ENCODE measurements at regions not wholly inside any gene's neighbourhood (a gene's known extent, or its start where the extent isn't known, plus 50 kb on each side); places are given as distances from the start of the nearest gene placed in this dataset.
"Not testable (repeated sequence)": the region's sequence is repeated elsewhere in the genome, so short reads cannot be mapped to it uniquely, and the experiment has no call there.

- in situ Hi-C loops (cut with MboI): no loop called here
- BruUV-seq (replicated peaks): no TSS peak
These were observed 160.6 kb downstream of the SEC23IP start for GRCh38 chr10:120052964-120053702.

GRCh38 chr10:120059790-120060189 lies 167.3 kb downstream of the SEC23IP start:
- H3K4me2 ChIP-seq (ENCODE audit: insufficient read depth, low read length); CTCF ChIA-PET (ENCODE audit: low intra/inter-chr PET ratio); H3K79me2 ChIP-seq (ENCODE audit: control insufficient read depth, insufficient read depth, low read length); intact Hi-C loops (cut with micrococcal nuclease); H3K4me1 ChIP-seq (replicated peaks in 1 of 2; ENCODE audit: control insufficient read depth in 2 of 2, insufficient read depth in 2 of 2, low read length in 2 of 2); POLR2A ChIA-PET; H2AFZ ChIP-seq (ENCODE audit: low read depth, low read length); in situ Hi-C loops (cut with MboI); FAIRE-seq; DNase-seq (ENCODE audit: extremely low read depth in 1 of 4, low spot score in 3 of 4); H3K36me3 ChIP-seq (ENCODE audit: control insufficient read depth, insufficient read depth, low read length); H4K20me1 ChIP-seq (replicated peaks; ENCODE audit: control insufficient read depth, insufficient read depth, low read length); H3K9me1 ChIP-seq (ENCODE audit: control insufficient read depth, insufficient read depth, low read length); H3K27me3 ChIP-seq (ENCODE audit: control insufficient read depth in 2 of 2, insufficient read depth in 2 of 2, low read length in 2 of 2); H3K27ac ChIP-seq (ENCODE audit: extremely low read depth, low read depth, low read length); H3K4me3 ChIP-seq; ATAC-seq; H3K9me3 ChIP-seq (replicated peaks; ENCODE audit: control insufficient read depth, insufficient read depth, low read depth, low read length); BruUV-seq (replicated peaks); H3K9ac ChIP-seq (ENCODE audit: insufficient read depth in 1 of 2, low read depth in 2 of 2, low read length in 2 of 2): not testable (repeated sequence)
- WGBS (ENCODE audit: insufficient coverage, low coverage, missing lambda C conversion rate): 7% methylated on average over 5 of the region's 5 CpGs

More at GRCh38 chr10:120052964-120053702, 160.6 kb downstream of the SEC23IP start:
- H3K4me1 ChIP-seq (replicated peaks in 1 of 2; ENCODE audit: control insufficient read depth in 2 of 2, insufficient read depth in 2 of 2, low read length in 2 of 2): no peaks in the 10 kb centered on the region
- no peaks in the 10 kb centered on the region for H3K9me3 ChIP-seq (replicated peaks; ENCODE audit: control insufficient read depth, insufficient read depth, low read depth, low read length)
- FAIRE-seq: no peak
- DNase-seq (ENCODE audit: extremely low read depth in 1 of 4, low spot score in 3 of 4): no peak
- no peaks in the 10 kb centered on the region for H3K27me3 ChIP-seq (ENCODE audit: control insufficient read depth in 2 of 2, insufficient read depth in 2 of 2, low read length in 2 of 2)
- POLR2A ChIA-PET: no interaction called here
- ATAC-seq: no peak
- WGBS (ENCODE audit: insufficient coverage, low coverage, missing lambda C conversion rate): 0% methylated on average over 1 of the region's 1 CpG
- H3K4me2 ChIP-seq (ENCODE audit: insufficient read depth, low read length): no peak overlapping the region
- no peaks in the 10 kb centered on the region for H4K20me1 ChIP-seq (replicated peaks; ENCODE audit: control insufficient read depth, insufficient read depth, low read length)
- H3K36me3 ChIP-seq (ENCODE audit: control insufficient read depth, insufficient read depth, low read length): no peaks in the 10 kb centered on the region
- intact Hi-C loops (cut with micrococcal nuclease): no loop called here
- TF ChIP-seq ZBTB8A (IDR thresholded peaks at IDR 0.05; ENCODE audit: partially characterized antibody) (no peak), PHB2 (IDR thresholded peaks at IDR 0.05; ENCODE audit: low read depth) (no peak), XRCC5 (IDR thresholded peaks at IDR 0.05; ENCODE audit: low read depth, low read length) (no peak), SMAD3 (CRISPR knock-in tag; conservative IDR thresholded peaks at IDR 0.05) (no peak), KAT2B (IDR thresholded peaks at IDR 0.05; ENCODE audit: low read depth, low read length) (no peak), DPF2 (IDR thresholded peaks at IDR 0.05) (no peak)
- TF ChIP-seq, protein P1, sequence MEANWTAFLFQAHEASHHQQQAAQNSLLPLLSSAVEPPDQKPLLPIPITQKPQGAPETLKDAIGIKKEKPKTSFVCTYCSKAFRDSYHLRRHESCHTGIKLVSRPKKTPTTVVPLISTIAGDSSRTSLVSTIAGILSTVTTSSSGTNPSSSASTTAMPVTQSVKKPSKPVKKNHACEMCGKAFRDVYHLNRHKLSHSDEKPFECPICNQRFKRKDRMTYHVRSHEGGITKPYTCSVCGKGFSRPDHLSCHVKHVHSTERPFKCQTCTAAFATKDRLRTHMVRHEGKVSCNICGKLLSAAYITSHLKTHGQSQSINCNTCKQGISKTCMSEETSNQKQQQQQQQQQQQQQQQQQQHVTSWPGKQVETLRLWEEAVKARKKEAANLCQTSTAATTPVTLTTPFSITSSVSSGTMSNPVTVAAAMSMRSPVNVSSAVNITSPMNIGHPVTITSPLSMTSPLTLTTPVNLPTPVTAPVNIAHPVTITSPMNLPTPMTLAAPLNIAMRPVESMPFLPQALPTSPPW (CRISPR knock-in tag; IDR thresholded peaks at IDR 0.05): no peak
- CTCF ChIA-PET (ENCODE audit: low intra/inter-chr PET ratio): no interaction called here
- H2AFZ ChIP-seq (ENCODE audit: low read depth, low read length): no peak overlapping the region
- no peak overlapping the region for H3K4me3 ChIP-seq
- no peak overlapping the region for H3K27ac ChIP-seq (ENCODE audit: extremely low read depth, low read depth, low read length)
- H3K79me2 ChIP-seq (ENCODE audit: control insufficient read depth, insufficient read depth, low read length): no peaks in the 10 kb centered on the region
- no peak overlapping the region for H3K9ac ChIP-seq (ENCODE audit: insufficient read depth in 1 of 2, low read depth in 2 of 2, low read length in 2 of 2)
- H3K9me1 ChIP-seq (ENCODE audit: control insufficient read depth, insufficient read depth, low read length): no peaks in the 10 kb centered on the region
